Stimulated activated effector memory CD8-positive, alpha-beta T cell treated with anti-CD3 and anti-CD28 coated beads, Interleukin-12 subunit alpha, Interleukin-12 subunit beta, amount 100 ng/mL, for 72 hours (primary cell): ENCODE measurements at regions not wholly inside any gene's neighbourhood (a gene's known extent, or its start where the extent isn't known, plus 50 kb on each side); places are given as distances from the start of the nearest gene placed in this dataset.

Experiments
- ATAC-seq: fragments of 150-1000 bp; cut with Tn5 transposase; 2 replicates; pipeline ENCODE4 v1.10.0; 2021
- DNase-seq, 2 donors: peaks; one replicate each; pipeline ENCODE4 v3.0.0; 2021 to 2022; ENCODE audit warnings: low spot score in 2 of 2
- H3K27ac Mint-ChIP-seq: one replicate; pipeline ENCODE4 v1.8.0; 2022; ENCODE audit warnings: mild to moderate bottlenecking, mixed read lengths
- H3K36me3 Mint-ChIP-seq: one replicate; pipeline ENCODE4 v1.8.0; 2022; ENCODE audit warnings: mild to moderate bottlenecking, mixed read lengths
- H3K4me1 Mint-ChIP-seq: one replicate; pipeline ENCODE4 v1.8.0; 2022; ENCODE audit warnings: mixed read lengths
- H3K4me3 Mint-ChIP-seq: one replicate; pipeline ENCODE4 v1.8.0; 2022; ENCODE audit warnings: mild to moderate bottlenecking, mixed read lengths
- H3K9me3 Mint-ChIP-seq: one replicate; pipeline ENCODE4 v1.8.0; 2022; ENCODE audit warnings: mixed read lengths

DNA sequence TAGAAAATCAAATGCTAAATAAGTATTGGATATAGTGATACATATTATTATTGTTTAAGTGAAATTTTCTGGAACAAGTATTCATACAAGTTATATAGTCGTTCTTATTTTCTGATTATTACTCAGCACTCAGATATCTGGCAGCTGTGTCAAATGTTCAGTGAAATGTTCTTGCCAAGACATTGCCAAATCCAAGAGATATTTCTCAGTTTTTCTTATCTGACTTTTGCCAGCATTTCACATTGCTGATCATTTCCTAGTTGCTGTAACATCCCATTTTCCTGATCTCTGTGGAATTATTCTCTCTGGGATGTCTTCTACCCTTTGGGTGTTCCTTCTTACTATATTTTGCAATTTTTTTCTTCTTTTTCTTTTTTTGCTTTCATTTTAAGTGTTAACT, 262.3 kb downstream of the KIF2B start:
- H3K4me3 Mint-ChIP-seq: no peak overlapping the region
- no peaks in the 10 kb centered on the region for H3K4me1 Mint-ChIP-seq
- H3K27ac Mint-ChIP-seq: no peak overlapping the region
- H3K36me3 Mint-ChIP-seq: no peaks in the 10 kb centered on the region
- DNase-seq (no peak), ATAC-seq (no peak)
- H3K9me3 Mint-ChIP-seq: peaks cover 20% of the 10 kb centered on the region

DNA sequence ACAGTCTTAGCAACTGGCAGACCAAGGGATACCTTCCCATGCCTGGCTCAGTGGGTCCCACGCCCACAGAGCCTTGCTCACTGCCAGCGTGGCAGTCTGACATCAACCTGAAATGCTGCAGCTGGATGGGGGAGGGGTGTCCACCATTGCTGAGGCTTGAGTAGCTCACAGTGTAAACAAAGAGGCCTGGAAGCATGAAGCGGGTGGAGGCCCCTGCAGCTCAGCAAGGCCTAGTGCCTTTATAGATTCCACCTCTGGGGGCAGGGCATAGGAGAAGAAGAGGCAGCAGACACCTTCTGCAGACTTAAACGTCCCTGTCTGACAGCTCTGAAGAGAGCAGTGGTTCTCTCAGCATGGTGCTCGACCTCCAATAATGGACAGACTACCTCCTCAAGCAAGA, 263.2 kb downstream of the KIF2B start:
- no peak for DNase-seq
- ATAC-seq: no peak
- H3K4me1 Mint-ChIP-seq: no peaks in the 10 kb centered on the region
- peaks cover 20% of the 10 kb centered on the region for H3K9me3 Mint-ChIP-seq
- no peak overlapping the region for H3K4me3 Mint-ChIP-seq
- no peak overlapping the region for H3K27ac Mint-ChIP-seq
- H3K36me3 Mint-ChIP-seq: no peaks in the 10 kb centered on the region

- Mint-ChIP-seq H3K4me3 (no peak overlapping the region), H3K27ac (no peak overlapping the region), H3K4me1 (no peaks in the 10 kb centered on the region), H3K36me3 (no peaks in the 10 kb centered on the region), H3K9me3 (peaks cover 10% of the 10 kb centered on the region)
- DNase-seq: no peak
- ATAC-seq: no peak
Measured at GRCh38 chr17:54096216-54096615, 273.5 kb downstream of the KIF2B start.

- Mint-ChIP-seq H3K36me3 (no peaks in the 10 kb centered on the region), H3K4me3 (no peak overlapping the region), H3K4me1 (no peaks in the 10 kb centered on the region), H3K27ac (no peak overlapping the region), H3K9me3 (peaks cover 4% of the 10 kb centered on the region)
- no peak for ATAC-seq
- no peak for DNase-seq
Measured at GRCh38 chr17:54099221-54099620, 276.5 kb downstream of the KIF2B start.

- Mint-ChIP-seq H3K9me3 (peaks cover 13% of the 10 kb centered on the region), H3K4me1 (no peaks in the 10 kb centered on the region), H3K27ac (no peak overlapping the region), H3K36me3 (no peaks in the 10 kb centered on the region), H3K4me3 (no peak overlapping the region)
- ATAC-seq (no peak), DNase-seq (no peak)
Measured at GRCh38 chr17:54102246-54102645, 279.5 kb downstream of the KIF2B start.

DNA sequence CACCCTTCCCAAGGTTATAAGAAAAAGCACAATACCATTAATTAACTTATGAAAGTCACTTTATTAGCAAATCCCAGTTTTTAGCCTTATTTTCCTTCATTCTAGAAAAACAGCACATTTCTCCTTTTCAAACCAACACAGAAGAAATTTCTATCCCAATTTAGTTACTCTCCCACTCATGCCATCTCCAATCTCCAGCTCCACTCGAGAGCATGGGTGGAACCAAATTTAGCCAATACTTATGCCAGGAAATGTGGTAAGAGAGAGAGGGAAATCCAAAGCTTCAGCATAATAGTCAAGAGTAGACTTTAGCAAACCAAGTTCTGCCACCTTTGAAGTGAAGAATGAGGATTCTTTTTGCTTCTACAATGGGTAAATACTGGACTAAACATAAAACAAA, 288.8 kb downstream of the KIF2B start:
- Mint-ChIP-seq H3K27ac (no peak overlapping the region), H3K9me3 (peaks cover 14% of the 10 kb centered on the region), H3K4me3 (no peak overlapping the region), H3K36me3 (no peaks in the 10 kb centered on the region), H3K4me1 (no peaks in the 10 kb centered on the region)
- DNase-seq: no peak
- ATAC-seq: no peak

DNA sequence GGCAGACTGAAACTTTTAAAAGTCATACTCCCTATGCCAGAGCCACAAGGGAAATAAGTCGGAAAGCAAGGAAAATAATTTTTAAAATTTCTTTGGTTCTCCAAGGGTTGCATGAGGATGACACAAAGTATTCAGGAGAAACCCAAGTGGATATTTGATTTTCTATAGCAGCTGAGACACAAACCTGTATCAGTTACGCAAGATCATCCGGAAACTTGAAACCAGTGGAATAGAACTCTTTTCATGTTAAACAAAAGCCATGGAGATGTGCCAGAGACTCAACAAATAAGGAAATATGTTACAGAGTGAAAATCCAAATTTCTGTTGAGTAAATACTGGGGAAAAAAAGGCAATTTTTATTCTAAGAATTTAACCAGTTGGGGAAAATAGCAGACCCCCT, 294.7 kb downstream of the KIF2B start:
- H3K4me3 Mint-ChIP-seq: no peak overlapping the region
- peaks cover 7% of the 10 kb centered on the region for H3K9me3 Mint-ChIP-seq
- no peaks in the 10 kb centered on the region for H3K36me3 Mint-ChIP-seq
- DNase-seq: no peak
- H3K4me1 Mint-ChIP-seq: no peaks in the 10 kb centered on the region
- H3K27ac Mint-ChIP-seq: no peak overlapping the region
- no peak for ATAC-seq

DNA sequence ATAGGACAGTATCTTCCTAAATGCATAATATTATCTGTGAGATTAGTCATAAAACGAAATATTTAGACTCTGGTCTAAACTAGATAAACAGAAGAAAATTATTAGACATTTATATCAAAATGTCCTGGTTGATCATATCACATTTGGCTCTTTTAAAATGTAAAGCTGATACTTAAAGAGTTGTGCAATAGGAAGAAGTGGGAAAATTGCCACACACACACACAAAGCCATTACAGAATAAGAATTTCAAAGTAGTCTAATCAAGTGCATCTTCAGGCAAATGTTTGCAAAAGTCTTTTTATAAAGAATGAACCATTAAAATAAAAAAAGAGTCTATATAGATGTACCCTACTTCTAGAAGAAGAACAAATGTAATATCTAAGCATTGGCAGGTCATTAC, 301.7 kb downstream of the KIF2B start:
- H3K4me3 Mint-ChIP-seq: no peak overlapping the region
- no peak for DNase-seq
- peaks cover 17% of the 10 kb centered on the region for H3K9me3 Mint-ChIP-seq
- no peaks in the 10 kb centered on the region for H3K4me1 Mint-ChIP-seq
- H3K27ac Mint-ChIP-seq: no peak overlapping the region
- no peak for ATAC-seq
- no peaks in the 10 kb centered on the region for H3K36me3 Mint-ChIP-seq

GRCh38 chr17:54153423-54153822, 330.7 kb downstream of the KIF2B start:
- Mint-ChIP-seq H3K4me3 (no peak overlapping the region), H3K27ac (no peak overlapping the region), H3K4me1 (no peaks in the 10 kb centered on the region), H3K9me3 (peaks cover 15% of the 10 kb centered on the region), H3K36me3 (no peaks in the 10 kb centered on the region)
- DNase-seq (no peak), ATAC-seq (no peak)

DNA sequence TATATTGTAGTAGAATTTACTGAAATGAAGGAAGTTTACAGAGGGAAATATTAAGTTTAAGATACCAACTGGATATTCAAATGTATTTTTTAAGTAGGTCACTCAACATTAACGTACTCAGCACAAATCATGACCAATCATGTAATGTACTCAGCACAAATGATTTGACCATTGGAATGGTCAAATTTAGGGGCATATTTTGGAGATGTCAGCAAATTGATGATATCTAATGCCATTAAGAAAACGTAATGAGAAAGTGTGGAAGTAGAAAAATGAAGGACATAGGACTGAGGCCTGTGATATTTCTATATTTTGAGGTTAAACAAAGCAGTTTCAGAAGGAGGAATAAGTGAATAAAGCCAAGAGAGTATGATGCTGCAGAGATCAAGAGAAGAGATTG, 334.8 kb downstream of the KIF2B start:
- ATAC-seq (no peak), DNase-seq (no peak)
- Mint-ChIP-seq H3K9me3 (peaks cover 19% of the 10 kb centered on the region), H3K27ac (no peak overlapping the region), H3K4me1 (no peaks in the 10 kb centered on the region), H3K36me3 (no peaks in the 10 kb centered on the region), H3K4me3 (no peak overlapping the region)

GRCh38 chr17:54172096-54172984, 349.6 kb downstream of the KIF2B start:
- H3K4me3 Mint-ChIP-seq: no peak overlapping the region
- peaks cover 9% of the 10 kb centered on the region for H3K9me3 Mint-ChIP-seq
- H3K4me1 Mint-ChIP-seq: no peaks in the 10 kb centered on the region
- no peak for ATAC-seq
- H3K36me3 Mint-ChIP-seq: no peaks in the 10 kb centered on the region
- no peak for DNase-seq
- no peak overlapping the region for H3K27ac Mint-ChIP-seq

DNA sequence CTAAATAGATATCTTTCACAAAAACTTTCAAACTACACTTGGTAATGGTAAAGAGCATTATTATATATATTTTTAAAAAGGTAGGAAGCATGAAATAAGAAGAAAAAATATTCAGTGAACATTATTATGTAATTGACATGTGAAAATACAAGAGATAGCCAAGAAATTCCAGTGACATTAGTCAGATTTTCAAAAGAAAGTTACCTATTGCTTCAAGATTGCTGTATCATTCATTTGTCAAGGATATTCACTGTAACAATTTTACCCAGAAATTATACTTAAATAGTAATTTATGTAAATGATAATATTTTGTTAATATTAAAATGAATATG, 350.2 kb downstream of the KIF2B start:
- H3K4me3 Mint-ChIP-seq: no peak overlapping the region
- no peaks in the 10 kb centered on the region for H3K4me1 Mint-ChIP-seq
- ATAC-seq: no peak
- H3K9me3 Mint-ChIP-seq: peaks cover 10% of the 10 kb centered on the region
- no peak overlapping the region for H3K27ac Mint-ChIP-seq
- DNase-seq: no peak
- no peaks in the 10 kb centered on the region for H3K36me3 Mint-ChIP-seq

- H3K27ac Mint-ChIP-seq: no peak overlapping the region
- H3K36me3 Mint-ChIP-seq: no peaks in the 10 kb centered on the region
- no peak overlapping the region for H3K4me3 Mint-ChIP-seq
- peaks cover 16% of the 10 kb centered on the region for H3K9me3 Mint-ChIP-seq
- H3K4me1 Mint-ChIP-seq: no peaks in the 10 kb centered on the region
- ATAC-seq (no peak), DNase-seq (no peak)
Measured at GRCh38 chr17:54177606-54178308, 355.0 kb downstream of the KIF2B start.

DNA sequence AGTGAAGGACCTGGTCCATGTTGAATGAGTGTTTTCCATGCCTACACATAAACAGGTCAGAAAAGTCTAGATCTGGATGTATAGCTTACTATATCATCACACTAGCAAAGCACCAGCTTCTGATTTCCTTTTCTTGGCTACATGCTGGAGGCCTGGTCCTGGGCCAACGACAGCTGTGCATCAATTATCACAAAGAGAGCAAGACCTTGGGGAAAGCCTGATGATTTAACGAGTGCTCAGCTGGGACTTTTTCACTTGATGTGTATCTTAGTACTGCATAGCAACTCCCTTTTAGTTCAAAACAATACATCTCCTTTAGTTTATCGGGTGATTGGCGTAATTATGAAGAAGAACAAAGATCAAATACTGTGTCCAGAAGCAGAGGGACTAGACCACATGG, 358.2 kb downstream of the KIF2B start:
- H3K4me3 Mint-ChIP-seq: no peak overlapping the region
- no peaks in the 10 kb centered on the region for H3K4me1 Mint-ChIP-seq
- H3K9me3 Mint-ChIP-seq: peaks cover 15% of the 10 kb centered on the region
- H3K36me3 Mint-ChIP-seq: no peaks in the 10 kb centered on the region
- H3K27ac Mint-ChIP-seq: no peak overlapping the region
- ATAC-seq: no peak
- no peak for DNase-seq

DNA sequence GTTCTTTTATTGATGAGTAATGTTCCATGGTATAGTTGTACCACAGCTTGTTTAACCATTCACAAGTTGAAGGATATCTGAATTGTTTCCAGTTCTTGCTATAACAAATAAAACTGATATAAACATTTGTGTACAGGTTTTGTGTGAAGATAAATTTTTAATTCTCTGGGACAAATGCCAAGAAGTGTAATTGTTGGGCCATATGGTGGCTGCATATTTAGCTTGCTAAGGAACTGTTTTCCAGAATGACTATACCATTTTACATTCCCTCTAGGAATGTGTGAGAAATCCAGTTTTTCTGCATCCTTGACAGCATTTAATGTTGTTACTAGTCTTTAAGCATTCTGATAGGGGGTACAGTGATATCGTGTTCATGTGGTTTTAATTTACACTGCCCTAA, 368.5 kb downstream of the KIF2B start:
- H3K4me1 Mint-ChIP-seq: no peaks in the 10 kb centered on the region
- H3K4me3 Mint-ChIP-seq: no peak overlapping the region
- ATAC-seq (no peak), DNase-seq (no peak)
- no peaks in the 10 kb centered on the region for H3K36me3 Mint-ChIP-seq
- no peak overlapping the region for H3K27ac Mint-ChIP-seq
- peaks cover 18% of the 10 kb centered on the region for H3K9me3 Mint-ChIP-seq

DNA sequence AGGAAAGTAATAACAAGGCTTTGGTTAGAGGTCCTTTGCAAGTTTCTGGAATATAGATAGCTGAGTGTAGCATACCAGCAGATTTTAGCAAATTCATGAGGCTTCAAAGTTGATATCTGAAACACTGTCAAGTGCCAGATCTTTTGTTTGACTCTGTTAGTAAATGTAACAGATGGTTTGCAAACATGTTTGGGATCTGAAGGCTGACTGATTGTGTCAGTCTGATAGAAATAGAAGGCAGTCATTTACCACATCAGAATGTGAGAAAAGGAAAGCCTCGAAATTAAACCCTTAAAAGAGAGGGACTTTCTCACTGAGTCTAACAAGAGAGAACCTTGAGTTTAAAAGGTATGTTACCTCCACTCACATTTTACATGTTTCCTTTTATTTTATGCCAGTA, 371.5 kb downstream of the KIF2B start:
- Mint-ChIP-seq H3K4me1 (no peaks in the 10 kb centered on the region), H3K27ac (no peak overlapping the region), H3K9me3 (peaks cover 14% of the 10 kb centered on the region), H3K36me3 (no peaks in the 10 kb centered on the region), H3K4me3 (no peak overlapping the region)
- ATAC-seq (no peak), DNase-seq (no peak)
